Hematopoietic multipotent progenitor cell treated with erythropoietin and hydrocortisone succinate and interleukin-3 and kit ligand, for 15 days (in vitro differentiated cells): ENCODE measurements at regions not wholly inside any gene's neighbourhood (a gene's known extent, or its start where the extent isn't known, plus 50 kb on each side); places are given as distances from the start of the nearest gene placed in this dataset.
"Not testable (repeated sequence)": the region's sequence is repeated elsewhere in the genome, so short reads cannot be mapped to it uniquely, and the experiment has no call there.

Source experiments
- DNase-seq: peaks from one replicate; pipeline ENCODE4 v3.0.0-alpha.2; 2015; ENCODE audit warnings: low spot score

GRCh38 chr16:52309446-52310416 is 237.2 kb downstream of the TOX3 start:
- DNase-seq: no peak

- no peak for DNase-seq
Measured at GRCh38 chr16:52308051-52308450, 238.9 kb downstream of the TOX3 start.

- DNase-seq: no peak
Measured at GRCh38 chr16:52301026-52301425, 245.9 kb downstream of the TOX3 start.

- no peak for DNase-seq
Measured at GRCh38 chr16:52298769-52299168, 248.2 kb downstream of the TOX3 start.

GRCh38 chr16:52296706-52297315 is 250.1 kb downstream of the TOX3 start:
- not testable (repeated sequence) for DNase-seq

GRCh38 chr16:52296076-52296475 is 250.9 kb downstream of the TOX3 start:
- DNase-seq: no peak

- no peak for DNase-seq
Measured at GRCh38 chr16:52294660-52295059, 252.3 kb downstream of the TOX3 start.

- no peak for DNase-seq
Measured at GRCh38 chr16:52293204-52293603, 253.7 kb downstream of the TOX3 start.

GRCh38 chr16:52283584-52284375 is 263.2 kb downstream of the TOX3 start:
- no peak for DNase-seq

GRCh38 chr16:52283018-52283417 is 263.9 kb downstream of the TOX3 start:
- no peak for DNase-seq

GRCh38 chr16:52280086-52280485 is 266.9 kb downstream of the TOX3 start:
- no peak for DNase-seq

- no peak for DNase-seq
Measured at GRCh38 chr16:52271088-52271750, 275.7 kb downstream of the TOX3 start.

GRCh38 chr16:52265446-52265861 is 281.5 kb downstream of the TOX3 start:
- DNase-seq: no peak

- peak; percentile 2 for DNase-seq
Measured at GRCh38 chr16:52257534-52257933, 289.4 kb downstream of the TOX3 start.

- DNase-seq: no peak
Measured at GRCh38 chr16:52256310-52257078, 290.4 kb downstream of the TOX3 start.

- no peak for DNase-seq
Measured at GRCh38 chr16:52254746-52255145, 292.2 kb downstream of the TOX3 start.

GRCh38 chr16:52252680-52253079 is 294.3 kb downstream of the TOX3 start:
- DNase-seq: no peak

GRCh38 chr16:52251495-52251894 is 295.4 kb downstream of the TOX3 start:
- no peak for DNase-seq

- no peak for DNase-seq
Measured at GRCh38 chr16:52247737-52248136, 299.2 kb downstream of the TOX3 start.

- DNase-seq: no peak
Measured at GRCh38 chr16:52238710-52239109, 308.2 kb downstream of the TOX3 start.

- no peak for DNase-seq
Measured at GRCh38 chr16:52237823-52238222, 309.1 kb downstream of the TOX3 start.
